WTC11 (cell line): ENCODE measurements at regions not wholly inside any gene's neighbourhood (a gene's known extent, or its start where the extent isn't known, plus 50 kb on each side); places are given as distances from the start of the nearest gene placed in this dataset.

Source experiments
- ATAC-seq: fragments of 200-7000 bp; cut with Tn5 transposase; 2 replicates; pipeline ENCODE4 v1.10.0; 2021; ENCODE audit warnings: mild to moderate bottlenecking, moderate library complexity
- CTCF ChIA-PET: fragments of 300-600 bp; sonication (Branson Sonifier 250); formaldehyde crosslinking; loops from one replicate; lab custom pipeline; 2021; ENCODE audit warnings: antibody characterized with exemption; lab: Charles Lee
- POLR2A ChIA-PET: fragments of 350-600 bp; sonication (Branson Sonifier 250); formaldehyde crosslinking; loops from one replicate; lab custom pipeline; 2021; ENCODE audit warnings: antibody characterized with exemption; lab: Charles Lee
- DNase-seq: peaks from one replicate; pipeline ENCODE4 v3.0.0; 2021; ENCODE audit warnings: low spot score
- H3K27ac Mint-ChIP-seq: 2 replicates; pipeline ENCODE4 v1.8.0; 2021; ENCODE audit warnings: mixed read lengths
- H3K27me3 Mint-ChIP-seq: 2 replicates; pipeline ENCODE4 v1.8.0; 2021; ENCODE audit warnings: low read depth, mild to moderate bottlenecking, moderate library complexity, mixed read lengths
- H3K36me3 Mint-ChIP-seq: 2 replicates; pipeline ENCODE4 v1.8.0; 2021; ENCODE audit warnings: mixed read lengths
- H3K4me1 Mint-ChIP-seq: 2 replicates; pipeline ENCODE4 v1.8.0; 2022; ENCODE audit warnings: mixed read lengths
- H3K4me3 Mint-ChIP-seq: 2 replicates; pipeline ENCODE4 v1.8.0; 2021; ENCODE audit warnings: mild to moderate bottlenecking, moderate library complexity, mixed read lengths
- H3K9me3 Mint-ChIP-seq: 2 replicates; pipeline ENCODE4 v1.8.0; 2021; ENCODE audit warnings: mixed read lengths
- AFF4 ChIP-seq: sonication (generic); formaldehyde crosslinking; IDR thresholded peaks from 2 replicates; pipeline ENCODE4 v1.8.1; 2023; ENCODE audit warnings: mild to moderate bottlenecking, missing genetic modification reagents, borderline replicate concordance
- CDX4 ChIP-seq: fragments of 250-450 bp; sonication (Bioruptor Pico); IDR thresholded peaks from 2 replicates; pipeline ENCODE4 v1.9.0; 2021; ENCODE audit warnings: moderate library complexity, mild to moderate bottlenecking, inconsistent platforms, borderline replicate concordance
- E2F1 ChIP-seq: sonication (generic); formaldehyde crosslinking; IDR thresholded peaks from 2 replicates; pipeline ENCODE4 v1.8.0; 2022; ENCODE audit warnings: mild to moderate bottlenecking, missing genetic modification reagents
- ESRRA ChIP-seq: sonication (generic); formaldehyde crosslinking; IDR thresholded peaks from 2 replicates; pipeline ENCODE4 v1.8.1; 2022; ENCODE audit warnings: mild to moderate bottlenecking, missing genetic modification reagents, borderline replicate concordance
- ETV6 ChIP-seq: sonication (generic); formaldehyde crosslinking; IDR thresholded peaks from 2 replicates; pipeline ENCODE4 v1.8.1; 2022; ENCODE audit warnings: mild to moderate bottlenecking, missing genetic modification reagents
- GABPB1 ChIP-seq: sonication (generic); formaldehyde crosslinking; IDR thresholded peaks from 2 replicates; pipeline ENCODE4 v1.8.1; 2023; ENCODE audit warnings: mild to moderate bottlenecking, missing genetic modification reagents
- GRHL2 ChIP-seq: fragments of 250-450 bp; sonication (Bioruptor Pico); IDR thresholded peaks from 2 replicates; pipeline ENCODE4 v1.8.0; 2022; ENCODE audit warnings: mild to moderate bottlenecking, moderate library complexity; ENCODE audit not compliant: insufficient replicate concordance, severe bottlenecking
- IRF2 ChIP-seq: sonication (generic); formaldehyde crosslinking; IDR thresholded peaks from 2 replicates; pipeline ENCODE4 v1.8.0; 2022; ENCODE audit warnings: low read depth, missing genetic modification reagents, borderline replicate concordance
- JUN ChIP-seq: sonication (generic); formaldehyde crosslinking; IDR thresholded peaks from 2 replicates; pipeline ENCODE4 v1.8.0; 2023; ENCODE audit warnings: mild to moderate bottlenecking, missing genetic modification reagents
- MLX ChIP-seq: sonication (generic); formaldehyde crosslinking; IDR thresholded peaks from 2 replicates; pipeline ENCODE4 v1.8.1; 2023; ENCODE audit warnings: mild to moderate bottlenecking, missing genetic modification reagents, moderate library complexity
- NR2C2 ChIP-seq: sonication (generic); formaldehyde crosslinking; IDR thresholded peaks from 2 replicates; pipeline ENCODE4 v1.8.0; 2022; ENCODE audit warnings: mild to moderate bottlenecking, missing genetic modification reagents
- OVOL2 ChIP-seq: fragments of 250-450 bp; sonication (Bioruptor Pico); IDR thresholded peaks from 2 replicates; pipeline ENCODE4 v1.9.0; 2021; ENCODE audit warnings: mild to moderate bottlenecking, borderline replicate concordance
- PRDM15 ChIP-seq: sonication (generic); formaldehyde crosslinking; IDR thresholded peaks from 2 replicates; pipeline ENCODE4 v1.8.0; 2022; ENCODE audit warnings: missing genetic modification reagents
- SP1 ChIP-seq: sonication (generic); formaldehyde crosslinking; conservative IDR thresholded peaks from 2 replicates; pipeline ENCODE4 v1.8.1; 2022; ENCODE audit warnings: missing genetic modification reagents
- TCF7 ChIP-seq: sonication (generic); formaldehyde crosslinking; IDR thresholded peaks from 2 replicates; pipeline ENCODE4 v1.8.0; 2022; ENCODE audit warnings: mild to moderate bottlenecking, low read depth, missing genetic modification reagents, moderate library complexity
- ZMAT4 ChIP-seq: fragments of 250-450 bp; sonication (Bioruptor Pico); IDR thresholded peaks from 2 replicates; pipeline ENCODE4 v1.9.0; 2021; ENCODE audit warnings: mild to moderate bottlenecking
- ZNF512 ChIP-seq: sonication (generic); formaldehyde crosslinking; IDR thresholded peaks from 2 replicates; pipeline ENCODE4 v1.8.1; 2022; ENCODE audit warnings: missing genetic modification reagents, borderline replicate concordance

GRCh38 chr4:179662522-179662921 is 2220.3 kb upstream of the AGA start:
- H3K27me3 Mint-ChIP-seq, result no peaks in the 10 kb centered on the region
- no peak overlapping the region for H3K27ac Mint-ChIP-seq
- no peak overlapping the region for H3K4me3 Mint-ChIP-seq
- TF ChIP-seq AFF4 (no peak), ZNF512 (no peak), ZMAT4 (CRISPR knock-in tag) (no peak), GABPB1 (CRISPR knock-in tag) (no peak), MLX (no peak), OVOL2 (CRISPR knock-in tag) (no peak), NR2C2 (CRISPR knock-in tag) (no peak), ESRRA (no peak), E2F1 (CRISPR knock-in tag) (no peak)
- no peaks in the 10 kb centered on the region for H3K36me3 Mint-ChIP-seq
- POLR2A ChIA-PET, result no interaction called here
- H3K9me3 Mint-ChIP-seq, result peaks cover 21% of the 10 kb centered on the region
- ATAC-seq (no peak), DNase-seq (no peak)
- H3K4me1 Mint-ChIP-seq, result peaks cover 13% of the 10 kb centered on the region
- CTCF ChIA-PET, result no interaction called here

- no peak for DNase-seq
- no peak for TF ChIP-seq GRHL2 (CRISPR knock-in tag)
- TF ChIP-seq CDX4 (CRISPR knock-in tag), result no peak
- no peak for TF ChIP-seq IRF2 (CRISPR knock-in tag)
- TF ChIP-seq ESRRA, result no peak
- no peak for TF ChIP-seq SP1 (CRISPR knock-in tag)
- no peak for TF ChIP-seq JUN (CRISPR knock-in tag)
- TF ChIP-seq ETV6 (CRISPR knock-in tag), result no peak
- TF ChIP-seq PRDM15 (CRISPR knock-in tag), result no peak
- no peak for TF ChIP-seq TCF7 (CRISPR knock-in tag)
- TF ChIP-seq, all 79 proteins: peak for 0
- ChIA-PET POLR2A (no interaction called here), CTCF (no interaction called here)
- Mint-ChIP-seq H3K4me3 (no peak overlapping the region), H3K9me3 (peaks cover 21% of the 10 kb centered on the region), H3K27me3 (no peaks in the 10 kb centered on the region), H3K4me1 (peaks cover 13% of the 10 kb centered on the region), H3K36me3 (no peaks in the 10 kb centered on the region), H3K27ac (no peak overlapping the region)
- ATAC-seq, result no peak
These were observed 2221.6 kb upstream of the AGA start for GRCh38 chr4:179663641-179664429.
